HCT116 (cell line): ENCODE measurements at regions not wholly inside any gene's neighbourhood (a gene's known extent, or its start where the extent isn't known, plus 50 kb on each side); places are given as distances from the start of the nearest gene placed in this dataset.

ENCODE experiments used
- ATAC-seq: fragments of 200-7000 bp; cut with Tn5 transposase; 2 replicates; pipeline ENCODE4 v1.9.1; 2020; ENCODE audit warnings: mild to moderate bottlenecking, moderate library complexity
- BruUV-seq: library from RNA; stranded (reverse); fragments of 400-500 nt; replicated peaks from 2 replicates; lab custom pipeline; 2021; lab: Mats Ljungman, UMichigan
- CTCF ChIA-PET: fragments of 300-600 bp; sonication (Branson Sonifier 250); formaldehyde crosslinking; loops from one replicate; lab custom pipeline; 2021; ENCODE audit warnings: antibody characterized with exemption; lab: Charles Lee
- POLR2A ChIA-PET: fragments of 300-600, 350-600 bp; sonication (Branson Sonifier 250); formaldehyde crosslinking; loops from one replicate; lab custom pipeline; 2021; ENCODE audit warnings: antibody characterized with exemption; lab: Charles Lee
- RAD21 ChIA-PET, 2 experiments: fragments of 300-600 bp; sonication (Branson Sonifier 250); formaldehyde crosslinking; loops; one replicate each; lab custom pipeline; 2023; ENCODE audit warnings: low total read pairs in 2 of 2; ENCODE audit not compliant: uncharacterized antibody in 2 of 2, unreplicated experiment in 2 of 2, low non-redundant PET in 1 of 2; lab: Charles Lee
- DNase-seq: peaks from one replicate; pipeline ENCODE4 v3.0.0-alpha.2; 2010; ENCODE audit warnings: low read depth, low spot score
- H2AFZ ChIP-seq: fragments of 200-600 bp; shearing (Covaris generic), sonication (generic); 2 replicates; pipeline ENCODE4 v1.6.1; 2017; ENCODE audit warnings: low read depth, mixed run types, mixed read lengths, antibody characterized with exemption, low read length; ENCODE audit not compliant: poor library complexity, severe bottlenecking
- H3K27ac ChIP-seq: 2 replicates; pipeline ENCODE4 v1.5.1; 2012; ENCODE audit warnings: low read depth, low read length
- H3K27me3 ChIP-seq: fragments of 200-600 bp; sonication (generic); 2 replicates; pipeline ENCODE4 v1.6.1; 2016; ENCODE audit warnings: mixed run types, low read length, mixed read lengths; ENCODE audit not compliant: insufficient read depth
- H3K36me3 ChIP-seq, 2 experiments: fragments of 200-500 bp in 1 of 2; fragments of 200-600 bp in 1 of 2; sonication (Bioruptor generic) in 1 of 2; sonication (generic) in 1 of 2; 2 replicates each; pipeline versions ENCODE4 v1.5.1 to v1.6.1; 2014 to 2016; ENCODE audit warnings: low read length in 2 of 2, inconsistent platforms in 1 of 2, mixed read lengths in 1 of 2, mixed run types in 1 of 2; ENCODE audit not compliant: insufficient read depth in 2 of 2, control insufficient read depth in 1 of 2
- H3K4me1 ChIP-seq, 2 experiments: fragments of 200-600 bp in 1 of 2; sonication (generic) in 1 of 2; 2 replicates each; pipeline versions ENCODE4 v1.5.1 to v1.6.1; 2012 to 2017; ENCODE audit warnings: low read length in 2 of 2, inconsistent platforms in 1 of 2, mild to moderate bottlenecking in 1 of 2, mixed read lengths in 1 of 2, mixed run types in 1 of 2, moderate library complexity in 1 of 2; ENCODE audit not compliant: insufficient read depth in 2 of 2, control insufficient read depth in 1 of 2
- H3K4me2 ChIP-seq: fragments of 200-600 bp; sonication (generic); 2 replicates; pipeline ENCODE4 v1.6.1; 2017; ENCODE audit warnings: mixed run types, low read length, mixed read lengths
- H3K4me3 ChIP-seq, 2 experiments: fragments of 200-600 bp in 1 of 2; sonication (generic) in 1 of 2; replicated peaks in 1 of 2; 2 replicates each; pipeline ENCODE4 v1.5.1; 2011 to 2016; ENCODE audit warnings: low read length in 2 of 2, control low read depth in 1 of 2, low read depth in 1 of 2, mild to moderate bottlenecking in 1 of 2, mixed read lengths in 1 of 2, mixed run types in 1 of 2
- H3K79me2 ChIP-seq: fragments of 200-600 bp; sonication (generic); 2 replicates; pipeline ENCODE4 v1.6.1; 2017; ENCODE audit warnings: mild to moderate bottlenecking, mixed run types, low read length, moderate library complexity, mixed read lengths; ENCODE audit not compliant: insufficient read depth
- H3K9ac ChIP-seq: fragments of 200-600 bp; sonication (generic); 2 replicates; pipeline ENCODE4 v1.6.1; 2016; ENCODE audit warnings: low read length, mixed read lengths
- H3K9me2 ChIP-seq: fragments of 200-600 bp; sonication (generic), shearing (Covaris generic); 2 replicates; pipeline ENCODE4 v1.6.1; 2017; ENCODE audit warnings: mixed run types, mild to moderate bottlenecking, moderate library complexity; ENCODE audit not compliant: insufficient read depth
- H3K9me3 ChIP-seq, 2 experiments: fragments of 200-500 bp in 1 of 2; fragments of 200-600 bp in 1 of 2; sonication (Bioruptor generic) in 1 of 2; sonication (generic) in 1 of 2; 2 replicates each; pipeline ENCODE4 v1.6.1; 2014 to 2017; ENCODE audit warnings: low read length in 2 of 2, mixed read lengths in 2 of 2, inconsistent platforms in 1 of 2, low read depth in 1 of 2, mild to moderate bottlenecking in 1 of 2, mixed run types in 1 of 2, moderate library complexity in 1 of 2; ENCODE audit not compliant: control insufficient read depth in 1 of 2, insufficient read depth in 1 of 2
- H4K20me1 ChIP-seq: fragments of 200-600 bp; sonication (generic), shearing (Covaris generic); 2 replicates; pipeline ENCODE4 v1.6.1; 2017; ENCODE audit warnings: mixed run types, mild to moderate bottlenecking, moderate library complexity; ENCODE audit not compliant: insufficient read depth
- CBX3 ChIP-seq: IDR thresholded peaks from 2 replicates; pipeline ENCODE4 v1.6.1; 2012; ENCODE audit warnings: low read depth
- CEBPB ChIP-seq: IDR thresholded peaks from 2 replicates; pipeline ENCODE4 v1.6.1; 2012; ENCODE audit warnings: low read depth
- EGR1 ChIP-seq: IDR thresholded peaks from 2 replicates; pipeline ENCODE4 v1.6.1; 2012; ENCODE audit warnings: low read depth
- ELF1 ChIP-seq: IDR thresholded peaks from 2 replicates; pipeline ENCODE4 v1.6.1; 2012; ENCODE audit warnings: low read depth, borderline replicate concordance
- EZH2 ChIP-seq: fragments of 200-600 bp; sonication (generic); IDR thresholded peaks from 2 replicates; pipeline ENCODE4 v1.6.1; 2017; ENCODE audit warnings: antibody characterized with exemption, mixed run types
- EZH2phosphoT487 ChIP-seq: fragments of 200-600 bp; IDR thresholded peaks from 2 replicates; pipeline ENCODE4 v1.6.1; 2018; ENCODE audit warnings: antibody characterized with exemption, borderline replicate concordance
- POLR2A ChIP-seq: IDR thresholded peaks from 2 replicates; pipeline ENCODE4 v1.7.0; 2011; ENCODE audit warnings: borderline replicate concordance; ENCODE audit not compliant: insufficient read depth, insufficient read length; ENCODE audit errors: extremely low read depth
- RAD21 ChIP-seq: IDR thresholded peaks from 2 replicates; pipeline ENCODE4 v1.6.1; 2012; ENCODE audit warnings: low read depth, mild to moderate bottlenecking
- TCF7L2 ChIP-seq: IDR thresholded peaks from 2 replicates; pipeline ENCODE4 v1.7.0; 2011; ENCODE audit warnings: borderline replicate concordance, inconsistent platforms; ENCODE audit not compliant: insufficient read depth, insufficient read length; ENCODE audit errors: extremely low read depth
- YY1 ChIP-seq: IDR thresholded peaks from 2 replicates; pipeline ENCODE4 v1.6.1; 2011; ENCODE audit warnings: low read length, low read depth, moderate library complexity, mild to moderate bottlenecking; ENCODE audit not compliant: insufficient replicate concordance; ENCODE audit errors: extremely low read depth
- ZFX ChIP-seq: fragments of 450-650 bp; IDR thresholded peaks from 2 replicates; pipeline ENCODE4 v1.6.1; 2017
- intact Hi-C: fragments of 100-400 bp; cut with micrococcal nuclease; formaldehyde crosslinking; loops from 2 replicates; pipeline ENCODE4 v1.10.0; 2022
- TF ChIP-seq, protein P1 (sequence below): IDR thresholded peaks from 2 replicates; pipeline ENCODE4 v1.6.1; 2012
- TF ChIP-seq, protein P2 (sequence below), 3 experiments: fragments of 200-600 bp in 1 of 3; sonication (generic) in 1 of 3; IDR thresholded peaks in 2 of 3; conservative IDR thresholded peaks in 1 of 3; 2 replicates each; pipeline ENCODE4 v1.5.1; 2012 to 2017; ENCODE audit warnings: low read depth in 2 of 3, low read length in 2 of 3, antibody characterized with exemption in 1 of 3, borderline replicate concordance in 1 of 3, control low read depth in 1 of 3, mild to moderate bottlenecking in 1 of 3, mixed read lengths in 1 of 3, mixed run types in 1 of 3, moderate library complexity in 1 of 3; ENCODE audit not compliant: insufficient read depth in 1 of 3
- TF ChIP-seq, protein P3 (sequence below): IDR thresholded peaks from 2 replicates; pipeline ENCODE4 v1.6.1; 2012; ENCODE audit warnings: low read depth
- TF ChIP-seq, protein P4 (sequence below): IDR thresholded peaks from 2 replicates; pipeline ENCODE4 v1.6.1; 2012

DNA sequence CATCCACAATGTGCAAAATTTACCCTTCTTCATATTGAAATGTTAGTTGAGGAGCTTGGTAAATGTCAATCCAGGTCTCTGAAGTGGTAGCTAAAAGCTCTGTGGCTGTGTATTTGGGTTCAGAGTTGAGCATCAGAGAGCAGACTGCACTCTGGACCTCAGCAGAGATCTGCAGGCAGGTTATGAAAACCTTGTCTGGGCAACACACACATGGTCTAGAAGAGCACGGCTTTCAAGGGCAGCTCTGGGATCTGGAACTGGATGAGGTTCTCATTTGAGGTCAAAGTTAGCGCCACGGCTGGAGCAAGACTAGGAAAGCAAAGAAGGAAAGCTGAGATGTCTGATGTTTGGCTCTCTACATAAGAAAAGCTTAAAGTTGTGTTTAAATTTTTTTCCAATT is 243.0 kb downstream of the SH3BP4 start:
- no peak for ATAC-seq
- no peak overlapping the region for H3K4me2 ChIP-seq
- RAD21 ChIA-PET, result no interaction called here

More for the DNA sequence above, 243.0 kb downstream of the SH3BP4 start:
- Histone ChIP-seq H3K27me3 (0 out of 2 replicates have a peak, but pooled peaks cover 1% of the 10 kb centered on the region), H2AFZ (no peak overlapping the region), H3K9me2 (no peaks in the 10 kb centered on the region), H4K20me1 (no peaks in the 10 kb centered on the region), H3K27ac (no peak overlapping the region), H3K36me3 (no peaks in the 10 kb centered on the region), H3K9me3 (no peaks in the 10 kb centered on the region), H3K9ac (no peak overlapping the region), H3K4me1 (no peaks in the 10 kb centered on the region), H3K4me3 (no peak overlapping the region), H3K79me2 (no peaks in the 10 kb centered on the region)
- no peak for DNase-seq
- TF ChIP-seq, protein P1, sequence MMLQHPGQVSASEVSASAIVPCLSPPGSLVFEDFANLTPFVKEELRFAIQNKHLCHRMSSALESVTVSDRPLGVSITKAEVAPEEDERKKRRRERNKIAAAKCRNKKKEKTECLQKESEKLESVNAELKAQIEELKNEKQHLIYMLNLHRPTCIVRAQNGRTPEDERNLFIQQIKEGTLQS, result no peak
- TF ChIP-seq EZH2 (no peak), EGR1 (no peak), TCF7L2 (no peak), CBX3 (no peak), YY1 (no peak), ZFX (no peak), EZH2phosphoT487 (no peak), CEBPB (no peak), RAD21 (no peak), POLR2A (no peak), ELF1 (no peak)
- TF ChIP-seq, protein P2, sequence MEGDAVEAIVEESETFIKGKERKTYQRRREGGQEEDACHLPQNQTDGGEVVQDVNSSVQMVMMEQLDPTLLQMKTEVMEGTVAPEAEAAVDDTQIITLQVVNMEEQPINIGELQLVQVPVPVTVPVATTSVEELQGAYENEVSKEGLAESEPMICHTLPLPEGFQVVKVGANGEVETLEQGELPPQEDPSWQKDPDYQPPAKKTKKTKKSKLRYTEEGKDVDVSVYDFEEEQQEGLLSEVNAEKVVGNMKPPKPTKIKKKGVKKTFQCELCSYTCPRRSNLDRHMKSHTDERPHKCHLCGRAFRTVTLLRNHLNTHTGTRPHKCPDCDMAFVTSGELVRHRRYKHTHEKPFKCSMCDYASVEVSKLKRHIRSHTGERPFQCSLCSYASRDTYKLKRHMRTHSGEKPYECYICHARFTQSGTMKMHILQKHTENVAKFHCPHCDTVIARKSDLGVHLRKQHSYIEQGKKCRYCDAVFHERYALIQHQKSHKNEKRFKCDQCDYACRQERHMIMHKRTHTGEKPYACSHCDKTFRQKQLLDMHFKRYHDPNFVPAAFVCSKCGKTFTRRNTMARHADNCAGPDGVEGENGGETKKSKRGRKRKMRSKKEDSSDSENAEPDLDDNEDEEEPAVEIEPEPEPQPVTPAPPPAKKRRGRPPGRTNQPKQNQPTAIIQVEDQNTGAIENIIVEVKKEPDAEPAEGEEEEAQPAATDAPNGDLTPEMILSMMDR (IDR thresholded peaks at IDR 0.05 in 2 of 3, conservative IDR thresholded peaks at IDR 0.05 in 1 of 3; ENCODE audit: borderline replicate concordance in 1 of 3, insufficient read depth in 1 of 3, low read depth in 2 of 3, low read length in 2 of 3), result no peak
- TF ChIP-seq, protein P3, sequence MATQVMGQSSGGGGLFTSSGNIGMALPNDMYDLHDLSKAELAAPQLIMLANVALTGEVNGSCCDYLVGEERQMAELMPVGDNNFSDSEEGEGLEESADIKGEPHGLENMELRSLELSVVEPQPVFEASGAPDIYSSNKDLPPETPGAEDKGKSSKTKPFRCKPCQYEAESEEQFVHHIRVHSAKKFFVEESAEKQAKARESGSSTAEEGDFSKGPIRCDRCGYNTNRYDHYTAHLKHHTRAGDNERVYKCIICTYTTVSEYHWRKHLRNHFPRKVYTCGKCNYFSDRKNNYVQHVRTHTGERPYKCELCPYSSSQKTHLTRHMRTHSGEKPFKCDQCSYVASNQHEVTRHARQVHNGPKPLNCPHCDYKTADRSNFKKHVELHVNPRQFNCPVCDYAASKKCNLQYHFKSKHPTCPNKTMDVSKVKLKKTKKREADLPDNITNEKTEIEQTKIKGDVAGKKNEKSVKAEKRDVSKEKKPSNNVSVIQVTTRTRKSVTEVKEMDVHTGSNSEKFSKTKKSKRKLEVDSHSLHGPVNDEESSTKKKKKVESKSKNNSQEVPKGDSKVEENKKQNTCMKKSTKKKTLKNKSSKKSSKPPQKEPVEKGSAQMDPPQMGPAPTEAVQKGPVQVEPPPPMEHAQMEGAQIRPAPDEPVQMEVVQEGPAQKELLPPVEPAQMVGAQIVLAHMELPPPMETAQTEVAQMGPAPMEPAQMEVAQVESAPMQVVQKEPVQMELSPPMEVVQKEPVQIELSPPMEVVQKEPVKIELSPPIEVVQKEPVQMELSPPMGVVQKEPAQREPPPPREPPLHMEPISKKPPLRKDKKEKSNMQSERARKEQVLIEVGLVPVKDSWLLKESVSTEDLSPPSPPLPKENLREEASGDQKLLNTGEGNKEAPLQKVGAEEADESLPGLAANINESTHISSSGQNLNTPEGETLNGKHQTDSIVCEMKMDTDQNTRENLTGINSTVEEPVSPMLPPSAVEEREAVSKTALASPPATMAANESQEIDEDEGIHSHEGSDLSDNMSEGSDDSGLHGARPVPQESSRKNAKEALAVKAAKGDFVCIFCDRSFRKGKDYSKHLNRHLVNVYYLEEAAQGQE, result no peak
- TF ChIP-seq, protein P4, sequence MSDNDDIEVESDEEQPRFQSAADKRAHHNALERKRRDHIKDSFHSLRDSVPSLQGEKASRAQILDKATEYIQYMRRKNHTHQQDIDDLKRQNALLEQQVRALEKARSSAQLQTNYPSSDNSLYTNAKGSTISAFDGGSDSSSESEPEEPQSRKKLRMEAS, result no peak
- intact Hi-C loops, result no loop called here
- BruUV-seq, result no TSS peak
- ChIA-PET CTCF (no interaction called here), POLR2A (no interaction called here)
